Neuronal stem cell (in vitro differentiated cells): ENCODE measurements at regions not wholly inside any gene's neighbourhood (a gene's known extent, or its start where the extent isn't known, plus 50 kb on each side); places are given as distances from the start of the nearest gene placed in this dataset.
A peak's percentile ranks its signal among the peaks of the same experiment; 100 is the strongest.

Experiments used
- DNase-seq: peaks from one replicate; pipeline ENCODE4 v3.0.0-alpha.2; 2013; ENCODE audit warnings: low spot score
- H2AFZ ChIP-seq: one replicate; pipeline ENCODE4 v1.6.1; 2013; ENCODE audit warnings: mild to moderate bottlenecking, low read length, inconsistent platforms
- H2AK5ac ChIP-seq: 2 replicates; pipeline ENCODE4 v1.6.1; 2013; ENCODE audit warnings: low read depth, mild to moderate bottlenecking, inconsistent platforms, low read length, moderate library complexity, mixed read lengths
- H2BK120ac ChIP-seq: 2 replicates; pipeline ENCODE4 v1.6.1; 2013; ENCODE audit warnings: low read depth, mild to moderate bottlenecking, inconsistent platforms, low read length, moderate library complexity, mixed read lengths
- H2BK12ac ChIP-seq: one replicate; pipeline ENCODE4 v1.6.1; 2013; ENCODE audit warnings: low read length, inconsistent platforms
- H2BK15ac ChIP-seq: 2 replicates; pipeline ENCODE4 v1.6.1; 2013; ENCODE audit warnings: mild to moderate bottlenecking, low read length, inconsistent platforms, mixed read lengths
- H2BK5ac ChIP-seq: one replicate; pipeline ENCODE4 v1.6.1; 2013; ENCODE audit warnings: inconsistent platforms, mild to moderate bottlenecking, low read length, moderate library complexity
- H3K14ac ChIP-seq: one replicate; pipeline ENCODE4 v1.6.1; 2013; ENCODE audit warnings: low read length, inconsistent platforms
- H3K18ac ChIP-seq: 2 replicates; pipeline ENCODE4 v1.6.1; 2013; ENCODE audit warnings: low read length, inconsistent platforms
- H3K23ac ChIP-seq: 2 replicates; pipeline ENCODE4 v1.6.1; 2013; ENCODE audit warnings: low read depth, mild to moderate bottlenecking, mixed read lengths, low read length, inconsistent platforms; ENCODE audit not compliant: poor library complexity
- H3K27ac ChIP-seq: replicated peaks from 3 replicates; pipeline ENCODE4 v1.5.1; 2013; ENCODE audit warnings: low read length, inconsistent platforms
- H3K27me3 ChIP-seq, 3 experiments: 2 replicates each; pipeline ENCODE4 v1.6.1; 2013; ENCODE audit warnings: low read length in 3 of 3, mild to moderate bottlenecking in 2 of 3, inconsistent platforms in 1 of 3, low read depth in 1 of 3, mixed read lengths in 1 of 3, moderate library complexity in 1 of 3; ENCODE audit not compliant: control insufficient read depth in 3 of 3, insufficient read depth in 3 of 3
- H3K36me3 ChIP-seq, 2 donors: replicated peaks in 1 of 2; 2 replicates each; pipeline ENCODE4 v1.6.1; 2013; ENCODE audit warnings: low read length in 2 of 2; ENCODE audit not compliant: control insufficient read depth in 2 of 2, insufficient read depth in 2 of 2
- H3K4ac ChIP-seq: 2 replicates; pipeline ENCODE4 v1.6.1; 2013; ENCODE audit warnings: inconsistent platforms, mild to moderate bottlenecking, low read length, moderate library complexity
- H3K4me1 ChIP-seq, 2 donors: 1 replicate in 1 of 2; 2 replicates in 1 of 2; pipeline ENCODE4 v1.6.1; 2013; ENCODE audit warnings: low read length in 2 of 2, low read depth in 1 of 2; ENCODE audit not compliant: control insufficient read depth in 2 of 2, insufficient read depth in 1 of 2
- H3K4me2 ChIP-seq: one replicate; pipeline ENCODE4 v1.6.1; 2013; ENCODE audit warnings: mild to moderate bottlenecking, low read length, inconsistent platforms; ENCODE audit not compliant: insufficient read depth, poor library complexity, severe bottlenecking
- H3K4me3 ChIP-seq, 2 donors: 2 replicates each; pipeline ENCODE4 v1.5.1; 2013; ENCODE audit warnings: low read length in 2 of 2, mild to moderate bottlenecking in 2 of 2, inconsistent platforms in 1 of 2, moderate library complexity in 1 of 2
- H3K79me1 ChIP-seq: one replicate; pipeline ENCODE4 v1.6.1; 2013; ENCODE audit warnings: low read depth, mild to moderate bottlenecking, inconsistent platforms, low read length, moderate library complexity
- H3K9ac ChIP-seq: one replicate; pipeline ENCODE4 v1.6.1; 2013; ENCODE audit warnings: mild to moderate bottlenecking, low read depth, low read length, inconsistent platforms; ENCODE audit not compliant: poor library complexity
- H3K9me3 ChIP-seq, 2 donors: replicated peaks in 1 of 2; 2 replicates each; pipeline versions ENCODE3 to v1.6.1; 2013; ENCODE audit warnings: low read length in 2 of 2, mild to moderate bottlenecking in 2 of 2, inconsistent platforms in 1 of 2, low read depth in 1 of 2, mixed read lengths in 1 of 2, moderate library complexity in 1 of 2; ENCODE audit not compliant: control insufficient read depth in 2 of 2, insufficient read depth in 1 of 2
- H4K8ac ChIP-seq: one replicate; pipeline ENCODE4 v1.6.1; 2013; ENCODE audit warnings: low read depth, mild to moderate bottlenecking, inconsistent platforms, low read length, moderate library complexity
- H4K91ac ChIP-seq: one replicate; pipeline ENCODE4 v1.6.1; 2013; ENCODE audit warnings: low read length, low read depth, mild to moderate bottlenecking, inconsistent platforms; ENCODE audit not compliant: poor library complexity
- WGBS, 2 donors: extraction: QIAGEN DNeasy Blood & Tissue Kit; methylation state at CpG; one replicate each; pipeline ENCODE4 v1.1.7; 2013; ENCODE audit warnings: missing lambda C conversion rate in 2 of 2, mixed read lengths in 1 of 2; ENCODE audit not compliant: insufficient read length in 2 of 2, insufficient replicate concordance in 1 of 2; ENCODE audit errors: extremely low coverage in 2 of 2; 5-methylcytosine and 5-hydroxymethylcytosine counted together

GRCh38 chr6:113187661-113188060 lies 669.5 kb upstream of the MARCKS start:
- peaks cover 0 to 2% of the 10 kb centered on the region in 2 donors for H3K4me1 ChIP-seq
- no peak overlapping the region for H4K91ac ChIP-seq
- no peaks in the 10 kb centered on the region for H3K27me3 ChIP-seq
- no peak overlapping the region for H3K4me3 ChIP-seq
- H2BK12ac ChIP-seq: no peak overlapping the region
- H3K4ac ChIP-seq: no peak overlapping the region
- no peak overlapping the region for H2BK15ac ChIP-seq
- WGBS, 2 donors: no CpG with 5 or more reads among the region's 1 CpG
- H4K8ac ChIP-seq: no peak overlapping the region
- H2BK5ac ChIP-seq: no peak overlapping the region
- H3K9ac ChIP-seq: no peak overlapping the region
- no peak overlapping the region for H2BK120ac ChIP-seq
- peaks cover 0 to 12% of the 10 kb centered on the region in 2 donors for H3K9me3 ChIP-seq
- no peak overlapping the region for H3K18ac ChIP-seq
- H3K36me3 ChIP-seq: no peaks in the 10 kb centered on the region
- DNase-seq: no peak
- no peak overlapping the region for H2AFZ ChIP-seq
- no peak overlapping the region for H3K27ac ChIP-seq
- no peak overlapping the region for H3K23ac ChIP-seq
- H3K14ac ChIP-seq: no peak overlapping the region
- H2AK5ac ChIP-seq: no peak overlapping the region
- no peak overlapping the region for H3K4me2 ChIP-seq
- H3K79me1 ChIP-seq: no peaks in the 10 kb centered on the region

- Histone ChIP-seq H2AFZ (peak overlapping the region; percentile 22), H3K14ac (no peak overlapping the region), H3K4me3 (no peak overlapping the region), H3K9me3 (peaks cover 0 to 8% of the 10 kb centered on the region in 2 donors), H3K27ac (no peak overlapping the region), H2BK5ac (no peak overlapping the region), H3K18ac (no peak overlapping the region), H3K4ac (no peak overlapping the region), H2BK120ac (no peak overlapping the region), H3K4me2 (no peak overlapping the region), H2BK15ac (no peak overlapping the region), H3K9ac (no peak overlapping the region), H4K8ac (no peak overlapping the region), H4K91ac (no peak overlapping the region), H3K23ac (no peak overlapping the region), H3K27me3 (no peaks in the 10 kb centered on the region), H2BK12ac (no peak overlapping the region), H2AK5ac (no peak overlapping the region), H3K4me1 (peaks cover 0 to 2% of the 10 kb centered on the region in 2 donors), H3K79me1 (no peaks in the 10 kb centered on the region), H3K36me3 (no peaks in the 10 kb centered on the region)
- no peak for DNase-seq
- 100% methylated on average over 3 of the region's 4 CpGs for WGBS, 2 donors
These were observed 668.2 kb upstream of the MARCKS start for GRCh38 chr6:113188962-113189361.

- no peak overlapping the region for H3K4ac ChIP-seq
- no peak overlapping the region for H2BK120ac ChIP-seq
- H3K4me1 ChIP-seq: peaks cover 0 to 2% of the 10 kb centered on the region in 2 donors
- no peak overlapping the region for H2AK5ac ChIP-seq
- H3K23ac ChIP-seq: no peak overlapping the region
- H3K27ac ChIP-seq: no peak overlapping the region
- no peak overlapping the region for H2AFZ ChIP-seq
- H3K9ac ChIP-seq: no peak overlapping the region
- no peak overlapping the region for H2BK5ac ChIP-seq
- no peak overlapping the region for H3K14ac ChIP-seq
- no peak for DNase-seq
- H3K36me3 ChIP-seq: no peaks in the 10 kb centered on the region
- H3K9me3 ChIP-seq: peaks cover 0 to 7% of the 10 kb centered on the region in 2 donors
- H4K91ac ChIP-seq: no peak overlapping the region
- H3K18ac ChIP-seq: no peak overlapping the region
- no peak overlapping the region for H2BK12ac ChIP-seq
- no CpG with 5 or more reads among the region's 2 CpGs for WGBS, 2 donors
- H3K4me3 ChIP-seq: no peak overlapping the region
- H2BK15ac ChIP-seq: no peak overlapping the region
- H3K79me1 ChIP-seq: no peaks in the 10 kb centered on the region
- H3K4me2 ChIP-seq: no peak overlapping the region
- H3K27me3 ChIP-seq: no peaks in the 10 kb centered on the region
- H4K8ac ChIP-seq: no peak overlapping the region
These were observed 667.0 kb upstream of the MARCKS start for GRCh38 chr6:113190170-113190569.

- WGBS, 2 donors: no CpG with 5 or more reads among the region's 2 CpGs
- no peak overlapping the region for H4K91ac ChIP-seq
- H2BK12ac ChIP-seq: no peak overlapping the region
- H2BK120ac ChIP-seq: no peak overlapping the region
- no peak overlapping the region for H4K8ac ChIP-seq
- no peak overlapping the region for H3K4ac ChIP-seq
- no peak overlapping the region for H2AFZ ChIP-seq
- no peaks in the 10 kb centered on the region for H3K36me3 ChIP-seq
- no peaks in the 10 kb centered on the region for H3K4me1 ChIP-seq
- peaks cover 0 to 7% of the 10 kb centered on the region in 2 donors for H3K9me3 ChIP-seq
- no peak overlapping the region for H3K27ac ChIP-seq
- H2BK5ac ChIP-seq: no peak overlapping the region
- no peak overlapping the region for H3K4me2 ChIP-seq
- no peak overlapping the region for H3K4me3 ChIP-seq
- H3K18ac ChIP-seq: no peak overlapping the region
- H3K27me3 ChIP-seq: no peaks in the 10 kb centered on the region
- H2AK5ac ChIP-seq: no peak overlapping the region
- no peaks in the 10 kb centered on the region for H3K79me1 ChIP-seq
- H3K23ac ChIP-seq: no peak overlapping the region
- H3K9ac ChIP-seq: no peak overlapping the region
- H3K14ac ChIP-seq: no peak overlapping the region
- no peak overlapping the region for H2BK15ac ChIP-seq
- DNase-seq: no peak
These were observed 663.1 kb upstream of the MARCKS start for GRCh38 chr6:113194090-113194489.
